GM18526 (cell line): ENCODE measurements at regions not wholly inside any gene's neighbourhood (a gene's known extent, or its start where the extent isn't known, plus 50 kb on each side); places are given as distances from the start of the nearest gene placed in this dataset.

ENCODE experiments used
- POLR2A ChIP-seq: IDR thresholded peaks from 3 replicates; pipeline ENCODE4 v1.6.1; 2011; ENCODE audit not compliant: insufficient read length; ENCODE audit errors: extremely low read depth

GRCh38 chr3:159158213-159158612, 356.4 kb downstream of the MFSD1 start:
- no peak for TF ChIP-seq POLR2A

GRCh38 chr3:159158801-159159200, 356.9 kb downstream of the MFSD1 start:
- TF ChIP-seq POLR2A: no peak

DNA sequence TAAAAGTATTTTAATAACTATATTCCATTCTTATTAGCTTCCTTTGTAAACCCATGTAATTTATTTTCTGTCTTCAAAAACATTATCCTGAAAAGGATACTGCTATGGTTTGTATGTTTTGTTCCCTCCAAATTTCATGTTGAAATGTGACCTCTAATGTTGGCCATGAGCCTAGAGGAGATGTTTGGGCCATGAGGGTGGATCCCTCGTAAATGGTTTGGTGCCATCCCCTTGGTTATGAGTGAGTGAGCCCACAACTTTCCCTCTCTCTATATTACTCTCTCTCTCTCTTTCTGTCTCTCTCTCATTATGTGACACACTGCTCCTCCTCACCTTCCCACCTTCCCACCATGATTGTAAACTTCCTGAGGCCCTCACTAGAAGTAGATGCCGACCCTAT, 357.7 kb downstream of the MFSD1 start:
- no peak for TF ChIP-seq POLR2A

GRCh38 chr3:159163656-159164055, 361.8 kb downstream of the MFSD1 start:
- no peak for TF ChIP-seq POLR2A

DNA sequence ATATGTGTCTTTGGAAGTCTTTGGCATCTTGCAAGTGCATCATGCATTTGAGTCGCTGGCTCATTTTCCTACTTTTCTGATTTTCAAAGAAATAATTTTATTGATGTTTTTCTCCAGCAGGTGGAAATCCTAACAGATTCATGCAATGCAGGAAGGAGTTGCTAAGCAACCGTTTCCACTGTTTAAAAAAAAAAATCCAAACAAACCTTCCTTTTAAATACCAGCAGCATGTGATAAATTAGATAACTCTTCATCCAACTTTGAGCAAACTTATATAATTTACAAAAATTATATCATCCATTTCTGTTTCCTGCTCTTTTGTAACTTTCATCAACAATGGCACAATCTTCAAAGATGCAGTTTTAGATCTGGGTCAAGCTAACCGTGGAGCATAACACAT, 364.1 kb downstream of the MFSD1 start:
- TF ChIP-seq POLR2A: no peak

DNA sequence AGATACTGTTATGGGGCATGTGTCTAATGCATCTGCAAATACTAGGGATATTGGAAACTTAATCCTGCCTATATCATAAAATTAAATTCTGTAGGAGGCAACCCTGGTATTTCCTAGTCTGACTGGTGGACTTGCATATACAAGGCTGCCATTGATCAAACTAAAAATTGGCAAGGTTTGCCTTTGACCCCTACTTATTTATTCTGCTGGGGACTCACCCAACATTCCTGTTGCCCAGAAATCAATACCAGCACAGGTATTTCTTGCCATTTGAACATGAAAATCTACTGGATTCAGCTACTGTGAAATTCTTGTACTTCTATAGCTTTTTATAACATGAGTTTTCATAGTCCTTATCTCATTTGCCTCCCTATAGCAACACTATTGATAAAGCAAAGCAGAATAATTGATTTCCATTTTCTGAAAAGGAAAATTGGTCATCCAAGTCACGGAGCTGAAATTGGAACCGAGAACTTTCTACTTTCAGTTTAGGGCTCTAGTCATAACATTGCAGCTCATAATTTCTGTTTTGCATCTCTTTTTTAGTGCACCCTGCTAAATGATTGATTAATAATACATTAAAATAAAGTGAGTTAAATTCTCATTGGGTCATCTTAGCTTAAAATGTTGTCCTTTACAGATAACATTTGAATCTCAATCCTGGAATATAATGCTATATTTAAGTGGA, 365.2 kb downstream of the MFSD1 start:
- no peak for TF ChIP-seq POLR2A

GRCh38 chr3:159168788-159169187, 366.9 kb downstream of the MFSD1 start:
- TF ChIP-seq POLR2A: no peak

GRCh38 chr3:159169828-159170227, 368.0 kb downstream of the MFSD1 start:
- no peak for TF ChIP-seq POLR2A

- TF ChIP-seq POLR2A: no peak
Measured at GRCh38 chr3:159170436-159171003, 368.7 kb downstream of the MFSD1 start.

DNA sequence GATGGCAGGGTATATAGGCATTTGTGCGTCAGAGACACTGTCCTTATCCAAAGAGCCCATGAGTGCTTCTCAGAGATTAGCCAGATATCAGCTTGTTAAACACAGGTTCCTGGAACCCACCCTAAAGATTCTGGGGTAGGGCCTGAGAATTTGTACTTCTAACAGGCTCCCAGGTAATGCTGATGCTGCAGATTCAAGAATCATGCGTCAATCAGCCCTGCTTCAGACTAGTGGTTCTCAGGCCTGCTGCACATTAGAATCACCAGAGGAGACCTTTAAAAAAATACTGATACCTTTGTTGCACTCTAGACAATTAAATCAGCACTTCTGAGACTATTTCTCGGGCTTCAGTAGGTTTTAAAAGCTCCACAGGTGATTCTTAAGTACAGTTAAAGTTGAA, 369.5 kb downstream of the MFSD1 start:
- TF ChIP-seq POLR2A: no peak

DNA sequence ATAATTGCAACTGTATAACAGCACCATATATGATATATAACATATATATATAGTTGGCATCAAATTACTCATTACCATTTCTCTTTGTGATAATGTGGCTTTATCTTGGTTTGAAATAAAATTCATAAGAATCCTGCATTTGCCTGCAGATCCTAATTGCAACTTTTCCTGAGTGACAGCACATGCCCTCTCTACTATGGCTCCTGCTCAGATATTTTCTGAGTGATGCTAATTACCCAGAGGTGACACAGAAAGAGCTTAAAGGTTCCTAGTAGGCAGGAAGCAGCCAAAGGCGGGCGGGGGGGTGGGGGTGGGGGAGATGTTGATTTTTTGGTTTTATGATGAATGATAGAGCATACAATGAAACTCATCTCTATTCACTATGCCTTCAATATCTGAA, 370.6 kb downstream of the MFSD1 start:
- no peak for TF ChIP-seq POLR2A

DNA sequence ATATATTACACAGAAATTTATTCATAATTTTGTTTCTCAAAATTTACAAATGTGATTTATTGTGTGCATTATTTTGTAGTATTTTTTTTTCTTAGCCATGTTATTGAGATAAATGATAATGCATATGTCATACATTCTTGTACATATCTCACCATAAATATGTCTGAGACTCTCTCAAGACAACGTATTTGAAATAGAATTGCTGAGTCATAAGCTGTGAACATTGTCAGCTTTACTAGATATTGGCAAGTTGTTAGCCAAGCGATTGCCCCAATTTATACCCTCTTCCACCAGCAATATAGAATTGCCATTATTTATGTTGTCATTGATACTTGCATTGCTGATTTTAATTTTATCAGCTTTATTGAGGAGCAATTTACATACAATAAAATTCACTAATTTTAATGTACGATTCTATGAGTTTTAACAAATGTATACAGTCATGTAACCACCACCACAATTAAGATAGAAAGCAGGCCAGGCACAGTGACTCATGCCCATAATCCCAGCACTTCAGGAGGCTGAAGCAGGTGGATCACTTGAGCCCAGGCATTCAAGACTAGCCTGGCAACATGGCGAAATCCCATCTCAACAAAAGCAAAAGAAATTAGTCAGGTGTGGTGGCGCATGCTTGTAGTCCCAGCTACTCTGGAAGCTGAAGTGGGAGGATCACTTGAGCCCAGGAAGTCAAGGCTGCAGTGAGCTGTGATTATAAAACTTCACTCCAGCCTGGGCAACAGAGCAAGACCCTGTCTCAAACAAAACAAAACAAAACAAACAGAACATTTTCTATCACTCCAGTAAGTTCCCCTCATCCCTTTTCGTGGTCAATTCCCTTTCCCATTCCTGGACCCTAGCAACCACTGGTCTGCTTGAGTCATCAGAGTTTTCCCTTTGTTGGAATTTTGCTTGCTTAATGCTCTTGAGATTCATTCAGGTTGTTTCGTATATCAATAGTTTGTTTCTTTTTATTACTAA, 373.1 kb downstream of the MFSD1 start:
- no peak for TF ChIP-seq POLR2A

GRCh38 chr3:159178209-159178897, 376.5 kb downstream of the MFSD1 start:
- TF ChIP-seq POLR2A: no peak

GRCh38 chr3:159182961-159183360, 381.1 kb downstream of the MFSD1 start:
- TF ChIP-seq POLR2A: no peak

DNA sequence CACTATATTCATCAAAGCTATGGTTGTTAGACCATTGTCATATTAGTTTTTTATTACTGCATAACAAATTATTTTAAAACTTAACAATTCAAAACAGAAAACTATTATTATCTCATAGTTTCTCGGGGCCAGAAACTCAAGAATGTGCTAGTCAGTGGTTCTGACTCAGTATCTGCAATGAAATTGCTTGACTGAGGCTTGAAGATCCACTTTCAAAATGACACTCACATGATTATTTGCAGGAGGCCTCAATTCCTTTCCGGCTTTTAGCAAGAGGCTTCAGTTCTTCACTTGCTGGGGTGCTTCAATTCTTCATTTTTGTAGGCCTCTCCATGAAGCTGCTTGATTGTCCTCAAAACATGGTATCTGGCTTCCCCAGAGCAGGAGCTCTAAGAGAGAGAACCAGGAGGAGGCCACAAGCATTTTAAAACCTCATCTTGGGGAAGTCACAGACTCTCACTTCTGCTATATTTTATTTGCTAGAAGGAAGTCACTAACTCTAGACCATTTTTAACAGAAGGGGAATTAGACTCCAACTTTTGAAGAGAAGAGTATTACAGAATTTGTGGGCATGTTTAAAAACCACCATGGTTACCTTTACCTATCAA, 383.7 kb downstream of the MFSD1 start:
- TF ChIP-seq POLR2A: no peak
